GM19240 (cell line): ENCODE measurements at regions not wholly inside any gene's neighbourhood (a gene's known extent, or its start where the extent isn't known, plus 50 kb on each side); places are given as distances from the start of the nearest gene placed in this dataset.

Source experiments
- DNase-seq: peaks from one replicate; pipeline ENCODE4 v3.0.0; 2011; ENCODE audit warnings: low spot score; ENCODE audit not compliant: insufficient read length

DNA sequence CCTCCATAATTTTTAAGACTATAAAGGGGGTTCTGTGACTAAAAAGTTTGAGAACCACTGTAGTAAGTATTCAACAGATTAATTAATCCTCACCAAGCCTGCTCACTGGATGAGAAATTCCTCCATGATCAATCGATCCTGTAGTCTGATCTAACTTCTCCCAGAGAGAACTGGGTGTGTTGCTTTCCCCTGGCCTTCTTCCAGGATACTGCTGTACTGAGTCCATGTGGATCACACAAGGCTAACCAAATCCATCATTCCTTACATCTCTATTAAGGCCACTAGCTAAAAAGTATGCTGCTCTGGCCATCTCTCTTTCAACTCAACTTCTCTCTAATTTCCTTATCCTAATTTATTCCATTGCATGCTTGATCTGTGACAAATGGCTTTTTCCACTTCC is 280.2 kb upstream of the PCSK5 start:
- no peak for DNase-seq

DNA sequence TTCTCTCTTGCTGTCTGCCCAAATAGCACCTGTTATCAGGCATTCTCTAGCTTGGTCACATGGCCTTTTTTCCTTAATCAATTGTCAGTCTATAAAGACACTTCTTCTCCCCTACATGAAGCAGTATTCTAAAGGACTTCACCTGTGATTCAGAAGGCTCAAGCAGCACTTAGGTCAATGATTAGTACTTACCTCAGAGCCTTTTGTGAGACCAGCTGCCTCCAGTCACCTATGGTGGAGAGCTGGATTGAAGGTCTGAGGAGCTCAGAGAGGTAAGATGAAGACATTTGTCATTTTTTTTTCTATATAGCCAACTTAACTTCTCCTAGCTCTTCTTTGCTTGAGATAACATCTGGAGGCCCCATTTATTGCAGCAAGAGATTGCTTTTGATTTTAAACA is 278.3 kb upstream of the PCSK5 start:
- no peak for DNase-seq

DNA sequence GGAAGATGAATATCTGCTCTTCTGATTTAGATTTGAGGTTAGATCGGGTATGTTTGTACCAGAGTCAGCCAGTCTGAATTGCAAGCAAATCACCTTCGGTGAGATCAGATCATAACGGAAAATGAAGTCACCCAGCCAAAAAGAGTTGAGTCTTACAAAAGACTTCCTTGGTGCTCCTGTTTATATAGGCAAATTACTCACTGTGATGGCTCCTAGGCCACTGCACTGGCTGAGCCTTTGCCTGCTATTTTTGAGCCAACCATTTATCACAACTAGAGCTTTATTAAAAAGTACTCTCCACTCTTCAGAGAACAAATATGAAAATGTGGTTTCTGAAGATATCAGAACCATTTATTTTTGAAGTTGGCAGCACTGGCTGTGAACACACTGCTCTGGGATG is 277.7 kb upstream of the PCSK5 start:
- DNase-seq, result no peak

DNA sequence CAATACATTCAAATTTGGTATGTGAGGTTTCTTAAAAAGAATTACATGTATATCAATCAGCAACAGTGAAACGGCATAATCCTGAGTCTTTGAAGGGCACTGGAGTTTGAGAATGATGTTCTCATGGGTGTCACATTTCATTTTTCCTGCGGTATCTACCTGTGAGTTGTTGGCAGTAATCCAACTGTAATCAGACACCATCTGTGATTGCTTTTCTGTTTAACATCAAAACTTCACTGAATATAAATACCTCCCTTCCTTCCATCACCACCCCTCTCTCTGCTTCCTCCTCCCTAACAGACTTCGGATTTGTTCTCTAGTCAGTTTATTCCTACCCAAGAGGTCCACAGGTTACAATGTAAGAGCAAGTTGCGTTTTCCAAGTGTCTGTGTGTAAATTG is 275.2 kb upstream of the PCSK5 start:
- no peak for DNase-seq

DNA sequence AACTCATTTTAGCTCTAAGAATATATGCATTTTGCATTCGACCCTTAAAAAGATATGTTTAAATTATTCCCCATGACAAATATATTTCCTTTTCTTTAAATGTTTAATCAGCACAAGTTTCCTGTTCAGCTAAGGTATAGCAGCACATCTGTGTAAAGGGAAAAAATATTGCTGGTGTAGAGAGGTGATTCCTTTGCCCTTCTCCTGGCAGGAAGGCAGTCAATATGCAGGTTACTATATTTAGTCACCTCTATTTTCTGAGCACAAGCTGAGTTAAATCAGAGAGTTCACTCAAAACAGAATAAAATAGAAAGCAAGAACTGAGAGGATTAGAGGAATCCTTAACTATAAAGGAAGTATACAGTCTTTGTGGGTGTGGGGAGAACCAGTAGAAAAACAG is 274.4 kb upstream of the PCSK5 start:
- no peak for DNase-seq

DNA sequence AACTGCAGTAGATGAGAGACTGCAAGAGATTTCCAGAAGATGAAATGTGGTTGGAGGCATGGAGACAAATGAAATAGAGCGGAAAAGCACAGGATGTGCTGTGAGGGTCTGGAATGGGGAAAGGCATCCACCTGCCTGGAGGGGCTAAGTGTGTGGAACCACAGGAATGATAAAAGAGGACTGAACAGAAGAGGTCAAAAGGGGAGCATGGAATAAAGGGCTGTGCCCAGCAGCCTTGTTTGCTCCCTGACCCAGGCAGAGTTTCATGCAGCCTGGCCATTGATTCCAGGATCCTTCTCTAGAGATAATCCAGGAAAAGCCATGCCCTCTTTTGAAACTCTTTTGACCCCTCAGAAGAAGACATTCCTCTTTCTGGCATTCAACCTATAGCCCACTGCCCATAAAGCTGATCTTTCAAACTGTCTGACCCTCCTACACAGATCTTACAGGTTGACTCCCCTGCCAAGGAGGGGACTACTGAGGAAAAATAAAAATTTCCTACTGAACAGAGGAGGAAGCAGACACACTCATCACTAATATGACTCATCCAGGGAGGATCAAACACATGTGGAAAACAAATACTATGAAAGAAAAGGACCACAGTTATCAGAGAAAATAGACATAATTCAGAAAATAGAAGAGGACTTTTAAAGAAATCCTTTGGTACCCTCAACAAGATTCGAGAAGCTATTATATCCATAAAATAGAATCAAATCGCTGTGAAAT is 273.5 kb upstream of the PCSK5 start:
- no peak for DNase-seq

DNA sequence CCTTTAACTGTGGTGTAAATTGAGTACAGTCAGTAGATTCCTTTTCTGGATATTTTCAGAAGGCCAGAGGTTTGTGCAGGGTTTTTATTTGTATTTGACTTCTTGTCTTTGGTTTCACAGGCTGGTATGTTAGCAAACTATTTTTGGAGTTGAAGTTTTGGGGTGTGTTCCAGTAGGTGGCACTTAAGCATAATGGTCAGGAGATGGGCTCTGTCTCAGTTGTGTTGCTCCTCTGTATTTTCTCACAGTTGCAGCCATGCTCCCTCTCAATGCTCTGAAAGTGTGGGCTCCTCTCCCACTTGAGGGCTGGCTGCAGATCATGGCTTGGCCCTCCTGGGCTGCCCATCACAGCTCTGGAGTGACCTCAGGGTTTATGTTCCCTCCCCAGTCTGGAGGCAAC is 267.0 kb upstream of the PCSK5 start:
- no peak for DNase-seq

DNA sequence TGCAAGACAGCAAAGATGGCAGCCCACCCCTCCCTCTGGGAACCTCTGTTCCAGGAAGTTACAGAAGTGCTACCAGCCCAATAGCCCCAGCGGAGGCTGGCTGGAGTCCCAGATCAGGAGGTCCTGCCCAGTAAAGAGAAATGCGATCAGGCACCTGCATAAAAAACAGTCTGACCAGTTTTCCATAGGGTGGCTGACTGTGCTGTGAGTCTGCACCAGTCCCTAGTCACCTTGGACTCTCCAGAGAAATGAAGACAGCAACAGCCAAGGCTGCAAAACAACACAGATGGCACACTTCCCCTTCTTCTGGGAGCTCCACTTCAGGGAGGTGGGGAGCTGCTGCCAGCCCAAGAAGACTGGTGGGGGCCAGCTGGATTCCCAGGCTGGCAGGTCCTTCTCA is 265.5 kb upstream of the PCSK5 start:
- DNase-seq, result no peak

DNA sequence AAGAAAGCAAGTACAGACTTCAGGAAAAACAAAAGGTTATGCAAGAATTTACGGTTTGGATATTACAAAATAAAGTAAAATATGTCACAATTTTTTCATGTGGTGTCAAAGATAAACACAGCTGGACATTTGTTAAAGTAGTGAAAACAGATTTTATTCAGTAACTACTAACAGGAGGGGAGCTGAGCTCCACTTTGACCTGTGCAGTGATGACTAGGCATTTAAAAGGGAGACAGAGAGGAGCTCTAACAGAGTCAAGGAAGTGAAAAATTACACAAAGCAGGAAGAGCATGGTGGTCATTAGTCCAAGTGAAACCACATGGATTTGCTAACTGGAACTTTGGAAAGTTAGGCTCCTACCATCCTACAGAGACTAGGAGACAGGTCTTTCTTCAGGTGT is 263.6 kb upstream of the PCSK5 start:
- no peak for DNase-seq

DNA sequence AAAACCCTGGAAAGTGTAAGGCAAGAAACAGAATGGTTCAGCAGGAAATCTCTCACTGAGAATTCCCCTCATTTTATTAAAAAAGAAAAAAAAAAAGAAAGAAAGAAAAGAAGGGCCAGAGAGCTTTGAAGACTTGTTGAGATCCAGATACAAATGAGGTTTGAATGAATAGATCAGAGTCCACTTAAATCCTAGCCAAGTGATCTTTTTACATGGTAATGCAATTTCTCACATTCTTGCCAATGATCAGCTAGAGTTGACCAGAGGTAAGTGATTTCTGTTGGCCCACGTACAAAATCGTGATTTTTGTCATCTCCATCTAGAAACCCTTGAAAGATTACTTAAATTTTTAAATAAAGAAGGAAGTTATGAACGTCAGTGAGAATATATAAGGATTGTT is 261.5 kb upstream of the PCSK5 start:
- DNase-seq, result no peak

DNA sequence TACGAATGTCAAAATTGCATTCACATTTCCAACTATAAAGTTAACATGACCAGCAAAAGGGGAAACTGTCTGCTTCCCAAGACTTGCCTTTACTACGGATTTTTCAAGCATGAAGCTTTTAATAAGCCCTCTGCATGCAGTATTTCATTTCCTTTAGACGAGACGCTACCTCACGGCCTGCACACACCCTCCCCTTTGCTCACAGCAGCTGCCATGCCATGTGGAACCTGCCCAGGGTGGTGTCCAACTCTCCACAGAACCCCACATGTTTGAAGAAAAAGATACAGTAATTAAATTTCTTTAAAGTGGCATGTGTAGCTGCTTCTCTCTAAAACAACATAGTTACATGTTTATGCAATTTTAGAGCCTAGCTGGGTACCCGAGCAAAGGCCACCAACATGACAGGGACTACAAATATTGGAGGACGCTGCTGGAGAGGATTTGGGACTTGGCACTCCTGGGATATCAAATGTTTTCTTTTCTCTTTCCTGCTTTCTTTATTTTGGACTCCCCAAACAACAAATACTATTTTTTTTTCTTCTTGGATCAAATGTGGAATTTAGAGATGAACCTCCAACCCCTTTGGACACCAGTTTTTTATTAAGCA is 256.9 kb upstream of the PCSK5 start:
- DNase-seq, result no peak

DNA sequence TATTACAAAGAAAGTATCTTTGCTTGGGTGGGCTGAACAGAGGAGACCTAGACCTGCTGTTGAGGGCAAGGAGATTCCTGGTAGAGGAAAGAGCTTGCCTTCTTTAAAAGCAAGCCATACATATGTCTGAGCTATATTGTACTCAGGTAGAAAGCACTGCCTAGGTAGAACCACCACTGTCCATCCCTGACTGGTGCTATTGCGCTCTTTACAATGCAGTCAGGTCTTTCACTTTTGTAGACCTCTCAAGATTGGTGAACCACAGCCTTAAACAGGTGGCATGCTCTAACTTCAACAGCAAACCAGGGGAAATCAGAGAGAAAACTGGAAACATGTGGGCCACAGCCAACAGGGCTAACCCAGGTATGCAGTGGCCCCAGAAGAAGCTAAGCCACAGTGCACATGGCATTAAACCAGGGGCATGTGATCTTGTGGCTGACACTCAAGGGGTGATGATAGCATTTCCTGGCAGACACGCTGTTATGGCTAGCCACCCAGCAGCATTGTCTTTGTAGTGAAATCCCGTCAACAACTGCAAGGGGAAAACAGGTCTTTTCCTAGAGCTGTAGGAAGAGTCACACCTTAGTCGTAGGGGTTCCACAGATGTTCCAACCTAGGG is 253.9 kb upstream of the PCSK5 start:
- no peak for DNase-seq

DNA sequence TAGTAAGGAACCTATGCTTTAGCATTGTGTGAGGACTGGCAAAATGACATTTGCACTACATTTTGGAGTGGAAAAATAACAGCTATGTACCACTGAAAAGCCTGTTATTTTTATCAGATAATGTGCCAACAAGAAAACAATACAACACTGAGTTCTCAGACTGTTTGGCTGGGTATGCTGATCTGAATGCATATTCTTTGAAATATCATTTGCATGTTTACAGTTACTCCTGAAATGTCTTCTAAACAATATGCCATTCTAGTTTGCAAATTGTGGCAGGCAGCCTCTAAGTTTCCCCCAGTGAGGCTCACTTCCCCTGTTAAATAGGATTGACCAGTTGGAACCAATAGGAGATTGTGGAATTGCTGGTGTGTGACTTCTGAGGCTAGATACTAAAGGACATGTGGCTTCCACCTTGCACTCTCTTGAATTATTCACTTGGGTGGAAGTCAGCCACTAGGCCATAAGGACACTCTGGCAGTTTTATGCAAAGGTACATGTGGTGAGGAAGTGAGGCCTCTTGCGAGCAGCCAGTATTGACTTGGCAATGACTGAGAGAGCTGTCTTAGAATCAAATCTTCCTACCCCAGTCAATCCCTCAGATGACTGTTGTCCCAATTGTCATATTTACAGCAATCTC is 250.4 kb upstream of the PCSK5 start:
- no peak for DNase-seq

DNA sequence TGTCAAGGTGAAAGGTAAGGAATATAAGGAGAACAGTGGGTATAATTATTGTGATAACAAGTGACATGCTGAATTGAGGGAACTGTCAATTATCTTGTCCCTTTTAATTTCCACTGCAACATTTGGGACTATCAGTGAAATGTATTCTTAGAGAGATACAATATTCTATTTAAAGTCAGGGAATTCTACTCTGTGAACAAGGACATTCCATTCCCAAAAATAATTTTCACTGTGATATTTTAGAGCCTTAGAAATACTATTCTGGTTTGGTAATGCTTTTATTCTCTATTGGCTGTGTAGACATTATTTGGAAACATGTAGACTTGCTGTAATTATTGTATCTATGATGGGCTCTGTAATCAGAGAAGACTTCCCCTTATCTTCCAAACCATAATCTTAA is 248.0 kb upstream of the PCSK5 start:
- no peak for DNase-seq

DNA sequence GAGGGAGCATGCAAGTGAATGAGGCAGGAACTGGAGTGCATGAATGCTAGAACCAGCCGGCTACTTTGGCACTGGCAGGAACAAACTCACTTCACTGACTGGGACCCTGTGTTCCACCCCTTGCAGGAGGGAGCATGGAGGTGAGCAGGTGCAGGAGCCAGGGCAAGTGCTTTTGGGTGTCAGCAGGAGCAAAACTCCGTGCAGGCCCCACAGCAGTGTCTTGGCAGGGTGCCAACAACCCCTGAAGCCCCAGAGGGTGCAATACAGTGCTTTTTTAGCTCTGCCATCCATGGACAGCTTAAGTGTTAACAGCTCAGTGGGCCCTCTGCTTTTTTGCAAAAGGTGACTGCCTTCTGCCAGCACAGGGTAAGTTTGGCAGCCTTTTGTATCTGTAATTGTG is 245.8 kb upstream of the PCSK5 start:
- no peak for DNase-seq

DNA sequence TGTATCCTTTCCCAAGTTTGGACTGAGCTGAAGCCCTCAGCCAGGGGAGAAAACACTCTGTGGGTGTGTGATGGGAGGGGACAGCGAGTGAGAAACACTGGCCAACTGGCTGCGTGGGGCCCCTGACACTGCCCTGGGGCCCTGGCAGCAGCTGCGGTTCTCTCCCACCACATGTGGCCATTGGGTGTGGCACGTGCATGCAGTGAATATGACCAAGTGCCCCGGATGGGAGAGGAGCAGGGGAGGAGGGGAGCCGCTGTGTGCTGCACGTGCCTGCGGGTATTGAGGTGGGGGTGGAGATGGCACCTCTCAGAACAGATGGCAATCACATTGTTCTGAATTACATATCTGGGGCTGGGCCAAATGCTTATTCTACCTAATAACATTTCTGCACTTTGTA is 242.4 kb upstream of the PCSK5 start:
- DNase-seq, result no peak

DNA sequence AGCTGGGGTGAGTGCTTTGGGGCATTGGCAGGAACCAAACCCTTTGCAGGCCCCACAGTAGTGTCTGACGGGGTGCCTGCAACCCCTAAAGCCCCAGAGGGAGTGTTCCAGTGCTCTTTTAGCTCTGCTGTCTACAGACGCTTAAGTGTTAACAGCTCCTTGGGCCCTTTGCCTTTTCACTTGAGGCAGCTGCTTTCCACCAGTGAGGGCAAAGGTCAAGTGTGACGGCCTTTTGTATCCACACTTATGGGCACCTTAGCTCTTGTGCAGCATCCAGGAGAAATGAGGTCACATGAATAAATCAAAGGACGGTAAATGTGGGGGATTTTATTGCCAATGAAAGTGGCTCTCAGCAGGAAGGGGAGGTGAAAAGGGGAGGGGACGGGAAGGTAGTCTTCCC is 241.4 kb upstream of the PCSK5 start:
- DNase-seq, result no peak

DNA sequence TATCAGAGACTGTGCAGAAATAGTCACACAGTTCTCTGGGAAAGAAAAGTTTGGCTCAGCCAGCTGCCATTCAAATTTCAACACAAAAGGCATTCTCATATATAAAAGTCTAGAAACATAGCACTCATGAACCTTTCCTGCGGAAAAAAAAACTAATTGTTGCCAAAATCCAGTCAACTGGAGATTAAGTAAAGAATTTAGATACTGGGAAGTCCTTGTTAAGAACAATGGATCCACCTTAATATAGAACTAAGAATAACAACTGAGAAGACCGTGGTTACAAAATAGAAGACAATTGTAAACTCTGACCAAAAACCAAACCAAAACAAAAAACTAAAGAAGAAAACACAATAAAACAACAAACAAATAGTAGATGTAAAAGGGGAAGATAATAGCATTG is 238.8 kb upstream of the PCSK5 start:
- no peak for DNase-seq

DNA sequence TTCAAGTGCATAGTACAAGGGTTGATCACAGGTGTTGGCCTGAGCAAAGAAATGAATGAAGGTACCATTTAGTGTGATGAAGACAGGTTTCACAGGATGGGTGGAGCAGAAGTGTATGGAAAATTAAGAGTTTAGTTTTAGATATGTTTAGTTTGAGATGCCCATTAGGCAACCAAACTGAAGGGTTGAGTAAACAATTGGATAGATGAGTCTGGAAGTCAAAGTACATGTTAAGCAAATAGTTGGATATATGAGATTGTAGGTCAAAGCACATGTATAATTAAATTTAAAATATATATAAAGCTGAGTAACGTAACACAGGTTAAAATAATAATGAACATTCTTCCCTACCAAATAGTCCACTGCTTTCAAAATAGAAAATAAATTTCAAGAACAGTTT is 237.1 kb upstream of the PCSK5 start:
- DNase-seq, result no peak

DNA sequence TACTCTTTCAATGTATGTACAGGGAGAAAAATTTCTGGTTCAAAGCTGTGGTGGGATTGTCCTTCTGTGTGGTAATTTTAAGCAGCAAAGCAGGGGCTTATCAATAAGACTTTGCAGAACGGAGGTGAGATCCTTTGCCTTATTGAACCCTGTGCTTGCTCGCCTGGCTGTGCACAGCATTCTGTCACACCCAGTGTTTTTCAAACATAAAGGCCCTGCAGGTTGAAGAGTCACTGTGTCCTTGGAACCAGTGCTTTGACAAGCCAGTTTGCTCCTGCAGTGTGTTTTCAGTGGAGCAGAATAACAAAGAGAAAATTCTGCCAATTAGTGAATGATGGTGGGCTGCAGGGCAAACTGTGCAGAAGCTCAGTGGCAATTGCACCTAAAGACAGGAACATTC is 236.7 kb upstream of the PCSK5 start:
- DNase-seq, result no peak

DNA sequence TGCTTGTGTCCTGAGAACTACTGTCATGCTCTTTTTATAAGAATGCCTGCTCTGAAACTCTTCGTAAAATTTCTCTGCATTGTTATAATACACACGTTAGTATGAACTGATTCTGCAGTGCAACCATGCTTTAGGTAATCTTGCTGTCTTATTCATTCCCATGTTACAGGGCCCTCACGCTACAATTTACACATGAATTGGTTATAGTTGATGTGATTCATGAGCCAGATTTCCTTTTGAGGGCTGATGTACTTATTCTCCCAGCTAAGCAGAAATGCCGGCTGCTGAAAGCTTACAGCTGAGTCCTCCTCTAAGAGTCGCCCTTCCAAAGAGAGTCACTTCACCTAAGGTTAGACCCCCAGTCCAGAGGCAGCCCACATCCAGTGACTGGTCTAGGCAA is 233.5 kb upstream of the PCSK5 start:
- no peak for DNase-seq

DNA sequence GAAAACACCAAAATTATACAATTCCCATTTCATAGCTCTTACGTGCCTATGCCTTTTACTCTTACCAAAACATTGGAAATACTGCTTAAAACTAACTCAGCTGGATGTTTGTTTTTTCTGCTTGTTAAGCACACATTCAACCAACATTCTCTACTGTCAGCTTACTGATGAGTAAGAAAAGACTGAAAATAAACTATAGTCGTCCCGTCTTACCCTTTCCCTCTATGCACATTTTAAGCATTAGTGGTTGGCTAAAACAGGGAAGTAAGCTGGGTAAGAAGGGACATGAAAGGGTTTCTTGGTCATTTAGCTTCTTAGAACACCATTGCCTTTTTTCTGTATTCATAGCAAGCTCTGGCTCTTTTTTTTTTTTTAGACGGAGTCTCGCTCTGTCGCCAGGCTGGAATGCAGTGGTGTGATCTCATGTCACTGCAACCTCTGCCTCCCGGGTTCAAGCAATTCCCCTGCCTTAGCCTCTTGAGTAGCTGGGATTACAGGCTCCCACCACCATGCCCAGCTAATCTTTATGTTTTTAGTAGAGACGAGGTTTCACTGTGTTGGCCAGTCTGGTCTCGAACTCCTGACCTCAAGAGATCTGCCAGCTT is 232.1 kb upstream of the PCSK5 start:
- DNase-seq, result no peak
